ENCODE measurements at regions not wholly inside any gene's neighbourhood (a gene's known extent, or its start where the extent isn't known, plus 50 kb on each side); places are given as distances from the start of the nearest gene placed in this dataset.

GRCh38 chr2:236939271-236939670 is 146.4 kb upstream of the COPS8 start:
- no peak overlapping the region for H3K27ac ChIP-seq (ENCODE audit: low read length)
- no peaks in the 10 kb centered on the region for H3K9me3 ChIP-seq (ENCODE audit: control insufficient read depth, low read depth, low read length)
- no peak overlapping the region for H3K4me3 ChIP-seq (ENCODE audit: low read length)
- no peaks in the 10 kb centered on the region for H3K4me1 ChIP-seq (ENCODE audit: control insufficient read depth, low read depth, low read length)
- H3K36me3 ChIP-seq (ENCODE audit: control insufficient read depth, low read depth, low read length), result no peaks in the 10 kb centered on the region
- H3K9ac ChIP-seq (ENCODE audit: low read length), result no peak overlapping the region
- H3K27me3 ChIP-seq (ENCODE audit: control insufficient read depth, insufficient read depth, low read length), result no peaks in the 10 kb centered on the region

GRCh38 chr2:236939721-236940231 is 145.9 kb upstream of the COPS8 start:
- Histone ChIP-seq H3K27me3 (ENCODE audit: control insufficient read depth, insufficient read depth, low read length) (no peaks in the 10 kb centered on the region), H3K9ac (ENCODE audit: low read length) (no peak overlapping the region), H3K36me3 (ENCODE audit: control insufficient read depth, low read depth, low read length) (no peaks in the 10 kb centered on the region), H3K4me1 (ENCODE audit: control insufficient read depth, low read depth, low read length) (no peaks in the 10 kb centered on the region), H3K9me3 (ENCODE audit: control insufficient read depth, low read depth, low read length) (no peaks in the 10 kb centered on the region), H3K27ac (ENCODE audit: low read length) (no peak overlapping the region), H3K4me3 (ENCODE audit: low read length) (no peak overlapping the region)

- Histone ChIP-seq H3K9me3 (ENCODE audit: control insufficient read depth, low read depth, low read length) (no peaks in the 10 kb centered on the region), H3K27ac (ENCODE audit: low read length) (no peak overlapping the region), H3K27me3 (ENCODE audit: control insufficient read depth, insufficient read depth, low read length) (no peaks in the 10 kb centered on the region), H3K36me3 (ENCODE audit: control insufficient read depth, low read depth, low read length) (no peaks in the 10 kb centered on the region), H3K4me1 (ENCODE audit: control insufficient read depth, low read depth, low read length) (no peaks in the 10 kb centered on the region), H3K4me3 (ENCODE audit: low read length) (no peak overlapping the region), H3K9ac (ENCODE audit: low read length) (no peak overlapping the region)
Observed at GRCh38 chr2:236940497-236940896, 145.2 kb upstream of the COPS8 start.

- Histone ChIP-seq H3K4me3 (ENCODE audit: low read length) (no peak overlapping the region), H3K4me1 (ENCODE audit: control insufficient read depth, low read depth, low read length) (no peaks in the 10 kb centered on the region), H3K27ac (ENCODE audit: low read length) (no peak overlapping the region), H3K36me3 (ENCODE audit: control insufficient read depth, low read depth, low read length) (no peaks in the 10 kb centered on the region), H3K9ac (ENCODE audit: low read length) (no peak overlapping the region), H3K9me3 (ENCODE audit: control insufficient read depth, low read depth, low read length) (no peaks in the 10 kb centered on the region), H3K27me3 (ENCODE audit: control insufficient read depth, insufficient read depth, low read length) (no peaks in the 10 kb centered on the region)
Observed at GRCh38 chr2:236940916-236941520, 144.7 kb upstream of the COPS8 start.

- Histone ChIP-seq H3K27ac (ENCODE audit: low read length) (no peak overlapping the region), H3K9ac (ENCODE audit: low read length) (no peak overlapping the region), H3K4me1 (ENCODE audit: control insufficient read depth, low read depth, low read length) (no peaks in the 10 kb centered on the region), H3K27me3 (ENCODE audit: control insufficient read depth, insufficient read depth, low read length) (no peaks in the 10 kb centered on the region), H3K9me3 (ENCODE audit: control insufficient read depth, low read depth, low read length) (no peaks in the 10 kb centered on the region), H3K4me3 (ENCODE audit: low read length) (no peak overlapping the region), H3K36me3 (ENCODE audit: control insufficient read depth, low read depth, low read length) (no peaks in the 10 kb centered on the region)
Observed at GRCh38 chr2:236941551-236941950, 144.1 kb upstream of the COPS8 start.

- H3K27ac ChIP-seq (ENCODE audit: low read length), result no peak overlapping the region
- no peaks in the 10 kb centered on the region for H3K9me3 ChIP-seq (ENCODE audit: control insufficient read depth, low read depth, low read length)
- no peaks in the 10 kb centered on the region for H3K4me1 ChIP-seq (ENCODE audit: control insufficient read depth, low read depth, low read length)
- H3K27me3 ChIP-seq (ENCODE audit: control insufficient read depth, insufficient read depth, low read length), result no peaks in the 10 kb centered on the region
- H3K4me3 ChIP-seq (ENCODE audit: low read length), result no peak overlapping the region
- no peak overlapping the region for H3K9ac ChIP-seq (ENCODE audit: low read length)
- no peaks in the 10 kb centered on the region for H3K36me3 ChIP-seq (ENCODE audit: control insufficient read depth, low read depth, low read length)
Observed at GRCh38 chr2:236942554-236942953, 143.1 kb upstream of the COPS8 start.

- Histone ChIP-seq H3K27ac (ENCODE audit: low read length) (no peak overlapping the region), H3K9ac (ENCODE audit: low read length) (no peak overlapping the region), H3K4me1 (ENCODE audit: control insufficient read depth, low read depth, low read length) (no peaks in the 10 kb centered on the region), H3K36me3 (ENCODE audit: control insufficient read depth, low read depth, low read length) (no peaks in the 10 kb centered on the region), H3K9me3 (ENCODE audit: control insufficient read depth, low read depth, low read length) (no peaks in the 10 kb centered on the region), H3K27me3 (ENCODE audit: control insufficient read depth, insufficient read depth, low read length) (no peaks in the 10 kb centered on the region), H3K4me3 (ENCODE audit: low read length) (no peak overlapping the region)
Observed at GRCh38 chr2:236943068-236943467, 142.6 kb upstream of the COPS8 start.

GRCh38 chr2:236943841-236944513 is 141.7 kb upstream of the COPS8 start:
- Histone ChIP-seq H3K4me3 (ENCODE audit: low read length) (no peak overlapping the region), H3K27ac (ENCODE audit: low read length) (no peak overlapping the region), H3K4me1 (ENCODE audit: control insufficient read depth, low read depth, low read length) (no peaks in the 10 kb centered on the region), H3K36me3 (ENCODE audit: control insufficient read depth, low read depth, low read length) (no peaks in the 10 kb centered on the region), H3K9ac (ENCODE audit: low read length) (no peak overlapping the region), H3K9me3 (ENCODE audit: control insufficient read depth, low read depth, low read length) (no peaks in the 10 kb centered on the region), H3K27me3 (ENCODE audit: control insufficient read depth, insufficient read depth, low read length) (no peaks in the 10 kb centered on the region)

- no peaks in the 10 kb centered on the region for H3K27me3 ChIP-seq (ENCODE audit: control insufficient read depth, insufficient read depth, low read length)
- no peaks in the 10 kb centered on the region for H3K36me3 ChIP-seq (ENCODE audit: control insufficient read depth, low read depth, low read length)
- no peak overlapping the region for H3K9ac ChIP-seq (ENCODE audit: low read length)
- H3K9me3 ChIP-seq (ENCODE audit: control insufficient read depth, low read depth, low read length), result no peaks in the 10 kb centered on the region
- H3K4me3 ChIP-seq (ENCODE audit: low read length), result no peak overlapping the region
- no peaks in the 10 kb centered on the region for H3K4me1 ChIP-seq (ENCODE audit: control insufficient read depth, low read depth, low read length)
- H3K27ac ChIP-seq (ENCODE audit: low read length), result no peak overlapping the region
Observed at GRCh38 chr2:236944561-236944960, 141.1 kb upstream of the COPS8 start.

- Histone ChIP-seq H3K4me1 (ENCODE audit: control insufficient read depth, low read depth, low read length) (no peaks in the 10 kb centered on the region), H3K9me3 (ENCODE audit: control insufficient read depth, low read depth, low read length) (no peaks in the 10 kb centered on the region), H3K27ac (ENCODE audit: low read length) (no peak overlapping the region), H3K4me3 (ENCODE audit: low read length) (no peak overlapping the region), H3K36me3 (ENCODE audit: control insufficient read depth, low read depth, low read length) (no peaks in the 10 kb centered on the region), H3K9ac (ENCODE audit: low read length) (no peak overlapping the region), H3K27me3 (ENCODE audit: control insufficient read depth, insufficient read depth, low read length) (no peaks in the 10 kb centered on the region)
Observed at GRCh38 chr2:236945431-236946016, 140.2 kb upstream of the COPS8 start.

GRCh38 chr2:236946871-236947270 is 138.8 kb upstream of the COPS8 start:
- peaks cover 2% of the 10 kb centered on the region for H3K9me3 ChIP-seq (ENCODE audit: control insufficient read depth, low read depth, low read length)
- no peaks in the 10 kb centered on the region for H3K36me3 ChIP-seq (ENCODE audit: control insufficient read depth, low read depth, low read length)
- H3K4me3 ChIP-seq (ENCODE audit: low read length), result no peak overlapping the region
- H3K27me3 ChIP-seq (ENCODE audit: control insufficient read depth, insufficient read depth, low read length), result no peaks in the 10 kb centered on the region
- no peaks in the 10 kb centered on the region for H3K4me1 ChIP-seq (ENCODE audit: control insufficient read depth, low read depth, low read length)
- H3K9ac ChIP-seq (ENCODE audit: low read length), result no peak overlapping the region
- H3K27ac ChIP-seq (ENCODE audit: low read length), result no peak overlapping the region

GRCh38 chr2:236947294-236947693 is 138.4 kb upstream of the COPS8 start:
- Histone ChIP-seq H3K27ac (ENCODE audit: low read length) (no peak overlapping the region), H3K36me3 (ENCODE audit: control insufficient read depth, low read depth, low read length) (no peaks in the 10 kb centered on the region), H3K9ac (ENCODE audit: low read length) (no peak overlapping the region), H3K9me3 (ENCODE audit: control insufficient read depth, low read depth, low read length) (peaks cover 2% of the 10 kb centered on the region), H3K4me3 (ENCODE audit: low read length) (no peak overlapping the region), H3K4me1 (ENCODE audit: control insufficient read depth, low read depth, low read length) (no peaks in the 10 kb centered on the region), H3K27me3 (ENCODE audit: control insufficient read depth, insufficient read depth, low read length) (no peaks in the 10 kb centered on the region)
